B cell (primary cell): ENCODE measurements at regions not wholly inside any gene's neighbourhood (a gene's known extent, or its start where the extent isn't known, plus 50 kb on each side); places are given as distances from the start of the nearest gene placed in this dataset.

Source experiments
- CTCF ChIP-seq: fragments of 200-600 bp; IDR thresholded peaks from one replicate; pipeline ENCODE4 v1.8.0; 2022; ENCODE audit warnings: antibody characterized with exemption, mild to moderate bottlenecking
- EZH2 ChIP-seq: IDR thresholded peaks from 2 replicates; pipeline ENCODE4 v1.6.1; 2012; ENCODE audit warnings: borderline replicate concordance, low read depth, mild to moderate bottlenecking, moderate library complexity, low read length; ENCODE audit not compliant: insufficient read depth, poor library complexity, severe bottlenecking

DNA sequence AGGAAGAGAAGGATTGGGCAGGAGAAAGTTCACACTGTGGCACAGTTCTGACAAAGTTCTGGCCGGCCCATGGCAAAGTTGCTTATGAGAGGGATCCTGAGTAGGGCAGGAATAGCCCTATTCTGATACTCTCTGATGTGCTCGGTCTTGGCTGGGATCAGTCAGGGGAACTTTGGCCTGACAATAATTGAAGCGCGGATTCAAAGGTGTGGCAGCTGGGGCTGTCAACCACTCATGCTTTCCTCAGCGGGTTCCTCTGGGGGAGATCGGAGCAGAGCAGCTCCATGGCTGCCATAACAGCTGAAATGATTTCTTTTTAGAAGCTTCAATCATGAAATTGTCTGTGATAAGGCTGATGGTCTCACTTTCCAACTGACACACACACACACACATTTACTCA, 714.1 kb downstream of the DHX35 start:
- TF ChIP-seq CTCF (no peak), EZH2 (no peak)
